ENCODE measurements at regions not wholly inside any gene's neighbourhood (a gene's known extent, or its start where the extent isn't known, plus 50 kb on each side); places are given as distances from the start of the nearest gene placed in this dataset.

- no peaks in the 10 kb centered on the region for H3K36me3 Mint-ChIP-seq (ENCODE audit: unreplicated experiment)
- H3K4me1 Mint-ChIP-seq (ENCODE audit: low read depth, unreplicated experiment) = peaks cover 8% of the 10 kb centered on the region
- DNase-seq = peak; percentile 67
- H3K9me3 Mint-ChIP-seq (ENCODE audit: unreplicated experiment) = peaks cover 5% of the 10 kb centered on the region
- H3K27me3 Mint-ChIP-seq (ENCODE audit: unreplicated experiment) = peaks cover 4% of the 10 kb centered on the region
- peak overlapping the region; percentile 53 for H3K27ac Mint-ChIP-seq (ENCODE audit: unreplicated experiment)
- no peak for TF ChIP-seq CTCF (IDR thresholded peaks at IDR 0.05; ENCODE audit: partially characterized antibody, unreplicated experiment)
- H3K4me3 Mint-ChIP-seq (ENCODE audit: unreplicated experiment) = peak overlapping the region; percentile 68
Observed at GRCh38 chr6:125363039-125363823, 61.5 kb upstream of the HDDC2 start.

- DNase-seq = no peak
- H3K4me1 Mint-ChIP-seq (ENCODE audit: low read depth, unreplicated experiment) = peaks cover 8% of the 10 kb centered on the region
- peak overlapping the region; percentile 53 for H3K27ac Mint-ChIP-seq (ENCODE audit: unreplicated experiment)
- no peaks in the 10 kb centered on the region for H3K36me3 Mint-ChIP-seq (ENCODE audit: unreplicated experiment)
- H3K9me3 Mint-ChIP-seq (ENCODE audit: unreplicated experiment) = peaks cover 5% of the 10 kb centered on the region
- H3K27me3 Mint-ChIP-seq (ENCODE audit: unreplicated experiment) = peaks cover 2% of the 10 kb centered on the region
- TF ChIP-seq CTCF (IDR thresholded peaks at IDR 0.05; ENCODE audit: partially characterized antibody, unreplicated experiment) = no peak
- H3K4me3 Mint-ChIP-seq (ENCODE audit: unreplicated experiment) = peak overlapping the region; percentile 68
Observed at GRCh38 chr6:125363824-125364165, 62.0 kb upstream of the HDDC2 start.

- DNase-seq = no peak
- Mint-ChIP-seq H3K27ac (ENCODE audit: unreplicated experiment) (no peak overlapping the region), H3K4me1 (ENCODE audit: low read depth, unreplicated experiment) (peaks cover 8% of the 10 kb centered on the region), H3K27me3 (ENCODE audit: unreplicated experiment) (peaks cover 2% of the 10 kb centered on the region), H3K36me3 (ENCODE audit: unreplicated experiment) (no peaks in the 10 kb centered on the region), H3K4me3 (ENCODE audit: unreplicated experiment) (no peak overlapping the region), H3K9me3 (ENCODE audit: unreplicated experiment) (peaks cover 5% of the 10 kb centered on the region)
- no peak for TF ChIP-seq CTCF (IDR thresholded peaks at IDR 0.05; ENCODE audit: partially characterized antibody, unreplicated experiment)
Observed at GRCh38 chr6:125365230-125365629, 63.5 kb upstream of the HDDC2 start.

GRCh38 chr6:125367036-125367782, 65.4 kb upstream of the HDDC2 start:
- no peaks in the 10 kb centered on the region for H3K36me3 Mint-ChIP-seq (ENCODE audit: unreplicated experiment)
- no peak overlapping the region for H3K27ac Mint-ChIP-seq (ENCODE audit: unreplicated experiment)
- H3K4me3 Mint-ChIP-seq (ENCODE audit: unreplicated experiment) = no peak overlapping the region
- peaks cover 2% of the 10 kb centered on the region for H3K27me3 Mint-ChIP-seq (ENCODE audit: unreplicated experiment)
- no peak for TF ChIP-seq CTCF (IDR thresholded peaks at IDR 0.05; ENCODE audit: partially characterized antibody, unreplicated experiment)
- peaks cover 5% of the 10 kb centered on the region for H3K9me3 Mint-ChIP-seq (ENCODE audit: unreplicated experiment)
- H3K4me1 Mint-ChIP-seq (ENCODE audit: low read depth, unreplicated experiment) = peaks cover 14% of the 10 kb centered on the region
- DNase-seq = no peak

- no peak overlapping the region for H3K27ac Mint-ChIP-seq (ENCODE audit: unreplicated experiment)
- TF ChIP-seq CTCF (IDR thresholded peaks at IDR 0.05; ENCODE audit: partially characterized antibody, unreplicated experiment) = no peak
- H3K9me3 Mint-ChIP-seq (ENCODE audit: unreplicated experiment) = no peaks in the 10 kb centered on the region
- peaks cover 5% of the 10 kb centered on the region for H3K27me3 Mint-ChIP-seq (ENCODE audit: unreplicated experiment)
- no peak overlapping the region for H3K4me3 Mint-ChIP-seq (ENCODE audit: unreplicated experiment)
- no peaks in the 10 kb centered on the region for H3K36me3 Mint-ChIP-seq (ENCODE audit: unreplicated experiment)
- H3K4me1 Mint-ChIP-seq (ENCODE audit: low read depth, unreplicated experiment) = peaks cover 22% of the 10 kb centered on the region
- DNase-seq = no peak
Observed at GRCh38 chr6:125370343-125370742, 68.6 kb upstream of the HDDC2 start.
